ENCODE measurements at regions not wholly inside any gene's neighbourhood (a gene's known extent, or its start where the extent isn't known, plus 50 kb on each side); places are given as distances from the start of the nearest gene placed in this dataset.

DNA sequence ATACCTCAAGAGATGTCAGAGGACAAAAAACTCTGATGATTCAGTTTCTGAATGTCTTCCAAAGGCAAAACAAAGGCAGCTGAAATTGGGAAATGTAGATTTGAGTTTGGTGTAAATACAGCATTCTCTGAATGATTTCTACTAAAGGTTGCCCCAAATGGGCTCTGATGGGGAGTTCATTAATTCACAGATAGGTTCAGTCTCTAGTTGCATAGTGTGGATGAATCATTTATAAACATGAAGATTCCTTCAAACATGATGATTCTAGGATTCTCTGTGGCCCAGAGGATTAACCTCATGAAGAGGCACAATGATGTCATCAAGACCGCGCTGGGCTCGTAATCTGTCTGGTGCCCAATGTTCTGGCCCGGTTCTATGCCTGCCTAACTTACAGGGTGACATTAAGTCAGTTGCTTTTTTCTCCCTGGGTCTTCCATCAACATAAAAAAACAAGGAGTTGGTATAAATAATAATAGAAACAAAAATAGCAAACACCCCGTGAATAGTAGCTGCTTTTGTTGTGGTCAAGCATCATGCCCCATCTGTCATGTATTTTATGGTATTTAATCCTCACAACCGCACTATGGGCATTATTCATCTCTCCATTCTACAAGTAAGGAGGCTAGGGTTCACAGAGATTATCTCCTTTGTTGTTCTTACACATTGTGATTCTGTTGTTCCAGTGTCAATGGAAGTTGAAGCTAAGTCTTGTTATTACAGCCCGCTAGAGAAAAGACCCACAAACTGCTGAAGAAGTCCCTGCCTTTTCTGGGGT lies 509.6 kb upstream of the USP24 start:
- DNase-seq = no peak

DNA sequence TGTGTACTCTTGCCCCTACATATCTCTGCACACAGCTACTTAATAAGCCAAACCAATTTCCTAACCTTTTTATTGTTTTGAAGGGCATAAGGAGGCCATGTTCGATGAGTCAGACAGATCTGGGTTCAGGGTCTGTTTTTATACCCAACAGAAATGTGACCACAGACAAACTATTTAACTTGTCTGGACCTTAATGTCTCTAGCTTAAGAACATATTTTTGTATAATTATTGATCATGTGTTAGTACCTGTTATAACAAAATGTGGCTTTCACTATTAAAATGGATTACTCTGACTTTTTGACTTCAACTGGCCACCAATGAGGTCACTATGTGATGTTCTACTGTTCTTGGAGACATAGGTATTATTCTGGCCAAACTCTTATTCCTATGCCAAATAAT lies 507.8 kb upstream of the USP24 start:
- DNase-seq = no peak

DNA sequence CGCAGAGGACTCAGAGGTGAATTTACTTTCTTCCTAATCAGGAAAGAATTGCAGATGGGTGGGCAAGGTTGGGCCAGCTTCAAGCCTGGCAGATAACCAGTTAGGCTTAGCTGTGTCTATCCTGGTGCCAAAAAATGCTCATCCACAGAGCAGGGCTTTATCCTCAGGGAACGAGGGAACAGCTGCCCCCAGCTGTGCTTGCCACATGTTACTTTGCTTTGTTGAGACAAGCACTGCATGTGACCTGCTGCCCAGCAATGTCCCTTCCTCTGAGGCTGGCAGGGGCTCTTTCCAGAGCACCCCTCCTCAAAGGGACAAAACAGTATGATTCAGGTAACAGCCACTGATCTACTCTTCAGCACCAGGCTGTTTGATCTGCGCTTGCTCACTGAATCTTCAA lies 505.1 kb upstream of the USP24 start:
- DNase-seq = no peak

DNA sequence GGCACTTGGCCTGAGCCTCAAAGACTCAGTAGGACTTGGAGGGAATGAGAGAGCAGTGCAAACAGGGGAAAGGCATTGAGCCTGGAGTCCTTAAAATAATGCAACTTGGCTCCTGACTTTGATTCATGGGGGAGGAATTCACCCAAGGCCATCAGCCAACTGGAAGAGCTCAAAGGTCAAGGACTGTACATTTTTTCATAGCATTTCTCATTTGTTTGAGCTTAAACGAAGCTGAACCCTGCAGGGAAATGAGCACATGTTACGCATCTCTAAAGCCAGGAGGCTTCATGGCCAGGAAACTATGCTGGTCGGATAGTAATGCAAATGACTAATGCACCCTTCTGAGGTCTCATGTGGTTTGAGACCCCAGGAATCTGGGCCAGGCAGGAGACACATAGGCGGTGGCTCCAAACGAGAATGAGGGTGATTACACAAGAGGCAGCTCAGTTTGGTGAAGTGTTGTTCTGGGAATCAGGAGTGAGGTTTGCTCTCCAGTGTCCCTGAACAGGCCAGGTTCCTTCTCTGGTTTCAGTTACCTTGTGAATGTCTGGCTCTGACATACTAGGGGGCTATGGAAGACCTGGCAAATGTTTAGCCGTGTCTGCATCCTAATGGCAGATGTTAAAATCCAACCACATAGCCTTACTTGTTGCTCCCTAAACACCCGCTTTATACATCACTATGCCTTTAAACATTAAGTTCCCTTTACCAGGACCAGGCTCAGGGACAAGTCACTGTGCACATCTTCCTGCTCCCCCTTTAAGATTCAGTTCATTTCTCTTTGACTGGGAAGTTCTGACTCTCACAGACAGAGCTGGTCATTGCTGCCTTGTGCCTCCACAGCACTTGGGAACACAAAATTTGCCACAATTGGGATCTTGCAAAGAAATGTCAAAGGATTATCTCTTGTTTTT lies 503.9 kb upstream of the USP24 start:
- DNase-seq = no peak

DNA sequence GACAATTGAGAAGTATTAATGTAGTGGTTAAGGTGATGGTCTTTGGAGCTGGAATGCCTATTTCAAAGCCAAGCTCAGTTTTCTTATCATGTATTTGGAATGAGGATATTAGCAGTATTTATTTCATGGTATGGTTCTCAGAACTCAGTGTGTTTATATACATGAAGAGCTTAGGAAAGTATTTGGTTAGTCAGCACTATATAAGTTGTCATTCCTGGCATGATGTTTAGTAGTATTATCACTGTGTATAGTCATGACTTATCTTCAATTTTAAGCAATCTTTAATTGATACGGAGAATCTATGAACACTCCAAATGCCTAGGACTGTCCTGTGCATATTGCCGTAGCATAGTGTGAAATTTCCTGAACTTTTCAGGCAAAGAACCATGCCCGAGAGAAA lies 501.9 kb upstream of the USP24 start:
- DNase-seq = no peak

DNA sequence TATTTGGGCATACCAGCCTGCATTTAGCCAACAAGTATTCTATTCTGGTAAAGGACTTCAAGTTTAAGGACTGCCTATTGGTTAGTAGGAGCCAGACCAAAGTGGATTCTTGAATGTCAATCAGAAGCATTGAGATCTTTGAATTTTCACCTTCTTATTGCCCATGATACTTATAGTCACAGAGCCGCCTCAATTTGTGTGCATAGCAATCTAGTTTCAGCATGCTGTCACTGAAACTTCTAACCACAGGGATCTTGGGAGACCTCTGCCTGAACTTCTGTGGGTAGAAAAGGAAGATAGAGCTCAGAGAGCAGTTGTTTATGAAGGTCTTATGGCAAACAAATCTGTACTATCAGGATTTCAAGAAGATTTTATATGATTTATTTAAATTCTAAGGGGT lies 501.4 kb upstream of the USP24 start:
- no peak for DNase-seq

DNA sequence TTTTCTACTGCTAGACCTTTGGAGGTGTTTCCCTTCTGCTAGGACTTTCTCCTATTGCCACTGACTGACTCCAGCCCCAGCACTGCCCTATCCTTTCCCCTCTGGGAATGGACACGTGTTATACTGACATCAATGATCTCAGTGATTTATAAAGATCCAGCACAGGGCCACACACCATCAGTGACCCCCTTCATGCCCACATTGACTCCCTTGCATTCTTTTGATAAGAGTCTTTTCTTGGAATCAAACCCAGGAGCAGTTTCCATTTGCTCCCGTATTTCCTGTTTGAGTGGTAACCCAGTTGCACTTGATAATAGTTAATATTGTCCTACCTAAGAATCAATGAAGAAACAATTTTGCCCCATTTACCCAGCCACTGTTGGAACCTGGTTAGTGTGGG lies 501.0 kb upstream of the USP24 start:
- DNase-seq = no peak

DNA sequence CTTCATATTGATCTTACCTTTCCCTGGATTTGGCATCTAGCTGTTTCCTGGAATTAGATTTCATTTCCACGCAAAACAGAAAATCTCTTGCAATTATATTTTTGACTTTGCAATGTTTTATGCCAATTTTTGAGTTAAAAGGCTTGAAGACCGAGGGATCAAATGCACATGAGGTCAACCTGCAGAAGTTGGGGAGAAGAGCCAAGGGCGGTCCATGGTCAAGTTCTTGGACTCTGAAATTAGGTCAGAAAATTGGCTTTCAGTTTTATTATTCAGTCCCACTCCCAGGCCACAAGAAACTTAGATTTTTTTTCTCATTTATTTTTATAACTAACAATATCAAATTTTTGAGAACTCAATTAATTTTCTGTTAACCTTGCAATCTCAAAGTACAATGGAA lies 499.1 kb upstream of the USP24 start:
- DNase-seq = no peak

DNA sequence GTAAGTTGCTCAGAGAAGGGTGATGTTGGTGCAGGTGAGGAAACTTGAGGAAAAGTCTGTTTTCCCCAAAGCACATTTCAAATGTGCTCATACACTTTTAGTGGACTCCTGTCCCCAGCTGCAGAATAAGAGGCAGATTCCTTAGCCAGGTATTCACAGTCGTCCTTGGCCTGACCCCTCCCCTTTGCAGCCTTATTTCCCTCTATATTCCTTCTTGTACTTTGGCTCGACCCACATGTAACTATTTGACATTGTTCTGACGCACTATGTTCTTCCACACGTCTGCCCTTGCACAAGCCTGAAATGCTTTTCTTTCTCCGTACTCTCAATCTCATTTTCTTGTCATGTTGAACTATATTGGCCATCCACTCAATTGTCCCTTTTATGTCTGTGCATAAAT lies 498.4 kb upstream of the USP24 start:
- DNase-seq = no peak

DNA sequence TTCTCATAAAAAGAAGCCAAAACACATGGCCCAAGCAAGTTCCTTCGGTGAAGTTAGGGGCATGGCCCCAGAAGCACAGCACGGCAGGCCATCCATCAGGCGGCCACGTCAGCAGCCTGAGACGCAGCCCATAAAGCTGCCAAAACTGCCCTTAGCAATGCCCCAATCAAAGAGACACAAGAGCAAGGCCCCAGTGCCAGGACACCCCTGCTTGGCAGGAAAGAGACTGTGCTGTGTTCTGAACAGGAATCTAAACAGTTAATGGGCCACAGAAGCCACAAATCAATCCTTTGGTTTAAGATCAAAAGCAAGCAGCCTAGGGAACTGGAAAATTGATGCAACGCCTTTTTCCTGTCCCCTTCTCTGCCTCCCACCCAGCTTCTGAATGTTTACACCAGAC lies 497.0 kb upstream of the USP24 start:
- no peak for DNase-seq

DNA sequence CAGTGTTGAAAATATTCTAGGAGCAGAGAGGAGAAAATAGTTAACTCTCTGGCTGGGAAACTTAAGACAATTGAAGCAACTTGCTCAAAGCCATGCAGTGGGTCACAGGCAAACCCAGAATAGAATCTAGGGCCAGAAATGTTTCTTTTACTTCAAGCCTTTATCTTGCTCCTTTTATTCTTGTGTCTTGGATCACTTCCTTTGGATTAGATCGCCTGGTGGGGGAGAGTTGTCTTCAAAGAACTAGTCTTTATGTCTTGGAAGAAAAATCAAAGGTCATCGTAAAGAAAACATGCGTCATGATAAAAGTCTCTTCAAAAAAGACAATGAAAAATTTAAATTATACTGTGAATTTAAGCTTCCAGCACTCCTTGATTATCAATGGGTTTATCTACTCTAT lies 493.6 kb upstream of the USP24 start:
- DNase-seq = no peak

DNA sequence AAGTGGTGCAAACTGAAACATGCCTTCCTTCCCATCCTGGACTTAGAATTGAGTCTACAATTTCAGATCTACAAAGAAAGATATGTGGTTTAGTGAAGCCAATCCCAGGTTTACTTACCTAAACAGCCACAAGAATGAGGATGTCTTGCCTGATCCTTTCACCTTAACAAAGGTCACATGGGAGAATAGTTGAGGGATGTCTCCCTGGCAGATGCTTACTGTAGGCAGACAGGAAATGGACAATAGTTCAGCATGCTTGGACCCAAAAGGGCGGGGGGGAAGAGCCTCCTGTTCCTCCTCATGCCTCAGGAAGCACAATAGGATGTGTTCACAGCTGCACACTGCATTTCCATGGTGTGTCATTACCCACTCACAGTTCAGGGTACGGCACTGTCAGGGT lies 492.7 kb upstream of the USP24 start:
- DNase-seq = no peak

DNA sequence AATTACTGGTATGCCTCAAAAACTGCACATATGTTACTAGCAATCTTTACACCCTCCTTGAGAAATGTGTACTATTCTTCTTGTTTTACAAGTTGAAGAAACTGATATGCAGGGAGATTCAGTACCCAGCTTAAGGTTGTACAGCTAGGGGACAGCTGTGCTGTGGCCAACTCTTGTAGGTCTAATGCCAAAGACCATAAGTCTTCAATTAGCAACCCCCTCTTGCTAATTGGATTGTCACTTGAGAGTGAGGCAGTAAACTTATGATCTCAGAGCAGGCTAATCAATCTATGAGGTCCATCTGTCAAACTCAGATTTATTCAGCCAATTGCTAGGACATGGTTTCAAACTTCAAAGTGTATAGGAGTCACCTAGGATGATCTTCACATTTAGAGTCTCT lies 492.0 kb upstream of the USP24 start:
- no peak for DNase-seq

DNA sequence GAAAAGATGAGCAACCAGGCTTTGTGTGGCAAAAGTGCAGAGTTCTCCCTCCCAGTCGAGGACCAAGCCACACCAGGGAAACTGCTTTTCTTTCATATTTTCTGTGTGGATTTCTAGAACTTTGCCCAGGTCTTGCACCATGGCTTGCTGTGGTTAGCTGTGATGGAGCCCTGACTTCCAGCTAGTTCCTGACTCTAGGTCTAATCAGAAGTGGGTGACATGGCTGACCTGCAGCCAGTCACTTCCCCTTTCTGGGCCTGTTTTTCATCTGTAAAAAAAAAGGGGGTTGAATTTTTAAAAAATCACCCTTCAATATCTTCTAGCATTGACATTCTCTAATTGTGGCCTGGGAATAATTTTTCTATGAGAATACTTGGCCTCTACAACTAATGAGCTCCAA lies 491.2 kb upstream of the USP24 start:
- DNase-seq = no peak

DNA sequence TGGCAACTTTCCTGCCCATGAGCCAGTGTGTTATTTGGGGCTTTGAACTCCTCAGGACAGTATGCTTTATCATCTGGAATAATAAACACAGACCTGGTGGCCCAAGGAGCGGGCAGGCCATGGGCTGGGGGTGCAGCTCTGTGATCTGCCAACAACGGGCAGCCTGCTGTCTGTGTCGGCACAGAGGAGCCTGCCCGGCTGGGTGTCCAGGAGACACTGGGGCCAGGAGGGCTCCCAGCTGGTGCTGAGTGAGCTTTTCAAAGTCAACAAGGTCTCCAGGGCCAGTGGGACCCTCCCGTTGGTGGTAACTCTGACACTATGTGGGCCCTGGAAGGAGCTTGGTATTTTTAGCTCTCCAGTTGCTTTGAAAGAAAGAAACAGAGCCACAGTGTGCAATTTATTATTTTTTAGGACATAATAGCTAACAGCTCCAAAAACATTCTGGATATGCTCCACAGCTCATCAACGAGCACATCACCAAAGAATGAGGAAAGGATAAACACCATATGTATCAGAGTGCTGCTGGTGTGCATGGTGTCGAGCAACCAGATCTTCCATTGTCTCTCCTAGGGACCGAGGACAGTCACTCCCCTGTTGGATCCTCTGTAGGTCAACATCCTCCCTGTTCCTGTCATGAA lies 488.7 kb upstream of the USP24 start:
- no peak for DNase-seq

DNA sequence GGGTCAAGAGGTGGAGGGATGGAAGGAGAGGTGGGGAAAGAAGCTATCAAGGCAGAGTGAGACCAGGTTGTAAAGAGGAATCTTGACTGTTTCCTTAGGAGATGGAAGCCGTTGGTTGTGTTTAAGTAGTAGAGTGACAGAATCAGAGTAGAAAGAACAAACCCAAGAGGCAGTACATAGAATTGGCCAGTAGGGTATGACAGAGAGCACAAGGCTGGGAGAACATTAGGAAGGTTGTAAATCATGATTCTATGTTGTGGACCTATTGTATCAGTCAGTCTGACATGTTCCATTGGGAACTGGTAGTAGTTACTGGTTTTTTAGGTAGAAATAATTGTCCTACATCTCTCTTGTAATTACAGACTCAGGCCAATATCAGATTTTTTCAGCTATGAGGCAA lies 486.9 kb upstream of the USP24 start:
- DNase-seq = no peak

DNA sequence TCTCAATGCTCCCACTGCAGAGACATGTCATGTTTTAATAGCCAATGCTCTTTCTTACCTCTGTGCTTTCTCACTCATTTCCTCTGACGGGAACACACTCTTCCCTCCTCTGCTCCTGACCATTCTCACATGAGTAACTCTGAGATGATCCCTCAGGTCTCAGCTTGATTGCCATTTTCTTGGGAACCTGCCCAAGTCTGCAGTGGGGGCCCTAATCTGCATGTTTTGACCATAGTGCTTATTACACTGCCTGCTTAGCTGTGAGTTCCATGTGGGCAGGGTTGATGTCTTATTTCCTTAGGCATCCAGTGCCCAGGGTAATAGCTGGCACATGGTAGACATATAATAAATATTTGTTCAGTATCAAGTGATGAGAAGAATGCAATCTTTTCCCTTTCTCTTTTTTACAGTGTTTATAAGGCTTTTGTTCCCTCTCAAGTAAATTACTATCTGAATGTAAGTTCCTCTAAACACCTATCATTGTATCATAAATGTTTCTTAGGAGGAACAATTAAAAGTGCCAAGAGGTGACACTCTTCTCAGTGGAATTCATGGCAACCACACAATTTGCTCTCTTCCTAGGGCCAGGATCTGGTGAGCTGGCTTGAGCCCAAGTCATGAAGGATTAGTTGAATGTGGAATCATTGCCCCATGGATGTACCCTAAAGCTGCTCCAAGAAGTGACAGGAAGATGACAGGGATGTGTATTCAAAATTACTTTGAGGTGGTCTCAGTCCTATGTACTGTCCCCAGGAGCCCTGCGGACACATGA lies 485.4 kb upstream of the USP24 start:
- DNase-seq = no peak

DNA sequence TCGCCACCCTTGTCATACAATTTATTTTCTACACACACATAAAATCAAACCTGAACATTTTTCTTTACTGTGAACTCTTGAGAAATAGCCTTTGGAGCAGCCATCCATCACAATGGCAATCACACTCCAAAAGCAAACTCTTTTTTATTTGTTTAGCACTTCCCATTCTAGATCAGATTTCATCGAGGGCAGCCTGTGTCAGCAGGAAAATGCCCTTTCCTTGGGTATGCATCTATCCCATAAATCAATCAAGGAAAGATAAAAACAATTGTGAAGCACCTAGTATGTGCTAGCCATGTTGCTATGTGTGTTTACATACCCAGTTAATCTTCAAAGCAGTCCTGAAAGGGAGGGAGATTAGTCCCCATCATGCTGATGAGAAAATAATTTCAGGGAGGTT lies 484.1 kb upstream of the USP24 start:
- peak; percentile 76 for DNase-seq

DNA sequence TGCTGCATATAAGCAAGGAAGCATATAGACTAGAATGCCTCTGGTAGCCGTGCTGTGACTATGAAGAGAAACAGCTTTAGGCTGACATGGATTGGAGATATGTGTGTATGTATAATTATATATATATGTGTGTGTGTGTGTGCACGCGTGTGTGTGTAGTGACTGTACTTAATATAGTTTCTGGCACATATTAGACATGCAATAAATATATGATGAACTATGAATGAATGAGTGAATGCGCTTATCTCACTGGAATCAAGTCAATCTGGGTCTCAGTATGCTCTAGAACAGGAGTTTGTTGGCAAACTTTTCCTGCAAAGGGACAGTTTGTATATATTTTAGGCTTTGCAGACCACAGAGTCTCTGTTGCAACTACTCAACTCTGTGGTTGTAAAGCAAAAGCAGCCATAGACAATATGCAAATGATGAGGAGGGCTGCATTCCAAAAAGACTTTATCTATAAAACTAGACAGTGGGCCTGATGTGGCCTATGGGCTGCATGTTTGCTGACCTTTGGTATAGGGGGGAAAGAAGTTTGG lies 482.9 kb upstream of the USP24 start:
- DNase-seq = no peak

DNA sequence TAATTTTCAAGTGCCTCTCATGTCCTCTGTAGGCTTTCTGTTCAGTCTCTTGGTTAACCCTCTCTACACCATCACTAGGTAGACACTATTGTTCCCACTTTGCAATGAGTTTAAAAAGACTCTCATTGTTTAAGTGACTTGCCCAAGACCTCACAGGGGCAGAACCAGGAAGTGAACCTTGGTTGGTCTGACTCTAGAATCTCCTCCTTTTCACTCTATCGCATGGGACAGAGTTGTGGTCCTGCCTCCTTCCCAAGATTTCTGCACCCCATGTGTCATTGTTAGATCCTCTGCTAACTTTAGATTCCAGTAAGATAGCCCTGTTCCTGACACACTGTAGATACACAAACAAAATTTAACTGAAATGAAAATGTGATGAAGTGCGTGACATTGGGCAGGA lies 481.7 kb upstream of the USP24 start:
- no peak for DNase-seq

DNA sequence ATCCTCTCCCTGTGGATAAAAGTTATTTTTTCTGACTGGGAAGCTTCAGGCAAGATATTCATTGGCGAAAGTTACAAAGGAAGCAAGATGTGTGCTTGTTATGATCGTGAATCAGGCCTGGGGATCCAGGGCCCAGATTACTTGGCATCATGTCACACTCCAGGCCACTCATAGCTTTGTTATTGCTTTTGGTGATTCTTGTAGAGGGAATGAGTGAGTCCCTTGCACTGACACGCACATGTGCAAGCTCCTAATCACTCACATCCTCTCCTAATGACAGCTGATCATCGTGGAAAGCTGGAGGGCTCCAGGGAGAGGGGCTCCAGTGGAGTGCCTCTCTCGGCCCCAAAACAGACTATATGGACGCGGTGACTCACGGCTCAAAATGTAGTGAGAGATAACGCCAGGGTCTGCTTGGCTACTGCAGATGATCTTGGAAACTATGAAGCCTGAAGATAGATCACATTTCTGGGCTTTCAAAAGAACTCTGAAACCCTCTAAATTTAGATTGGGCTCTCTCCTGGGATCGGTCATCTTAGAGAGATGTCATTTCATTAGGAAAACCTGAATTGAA lies 481.1 kb upstream of the USP24 start:
- DNase-seq = no peak

DNA sequence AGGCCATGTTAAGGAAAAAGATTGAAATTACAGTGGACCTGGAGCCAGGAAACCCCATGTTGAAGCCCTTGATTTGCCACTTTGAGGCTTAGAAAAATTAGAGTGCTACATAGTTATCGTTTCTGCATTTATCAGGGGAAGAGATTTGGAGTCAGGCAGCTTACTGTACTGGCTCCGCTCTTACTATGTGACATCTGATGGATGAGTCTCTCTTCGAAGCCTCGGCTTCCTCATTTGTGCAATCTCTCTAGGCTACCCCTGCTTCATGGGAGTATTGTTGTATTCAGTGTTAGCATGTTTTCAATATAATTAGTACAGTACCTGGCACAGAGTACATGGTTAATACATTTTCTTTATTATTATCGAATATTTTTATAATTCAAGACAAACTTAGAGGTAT lies 480.4 kb upstream of the USP24 start:
- DNase-seq = no peak

DNA sequence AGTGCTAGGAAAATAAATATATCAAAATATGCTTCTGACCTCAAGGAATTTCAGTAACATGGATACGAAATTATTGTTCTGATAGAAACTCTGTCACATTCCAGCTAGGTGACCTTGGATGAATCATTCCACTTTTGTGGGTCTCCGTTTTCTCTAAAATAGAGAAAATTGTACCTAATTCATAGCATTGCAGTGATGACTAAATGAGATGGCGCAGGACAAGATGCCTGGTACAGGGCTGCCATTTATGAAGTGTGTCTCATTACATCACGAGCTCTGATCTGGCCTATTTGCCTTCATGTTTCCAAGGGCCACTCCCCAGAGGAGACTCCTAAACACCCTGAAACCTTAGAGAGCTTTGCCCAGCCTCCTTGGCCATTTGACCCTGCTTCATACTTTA lies 480.0 kb upstream of the USP24 start:
- no peak for DNase-seq
